HepG2 (cell line): ENCODE measurements at regions not wholly inside any gene's neighbourhood (a gene's known extent, or its start where the extent isn't known, plus 50 kb on each side); places are given as distances from the start of the nearest gene placed in this dataset.

Source experiments
- ATAC-seq: fragments of 200-7000 bp; cut with Tn5 transposase; 3 replicates; pipeline ENCODE4 v1.9.1; 2020; ENCODE audit warnings: mild to moderate bottlenecking, moderate library complexity
- BruUV-seq: library from RNA; stranded (reverse); fragments of 400-500 nt; replicated peaks from 2 replicates; lab custom pipeline; 2021; lab: Mats Ljungman, UMichigan
- CTCF ChIA-PET: fragments of 300-600 bp; formaldehyde crosslinking; extraction: SDS; loops from one replicate; lab custom pipeline; 2021; ENCODE audit warnings: low total read pairs, inconsistent platforms, low intra/inter-chr PET ratio; lab: Yijun Ruan, JAX
- POLR2A ChIA-PET: fragments of 350-600 bp; sonication (Branson Sonifier 250); formaldehyde crosslinking; loops from one replicate; lab custom pipeline; 2020; ENCODE audit warnings: antibody characterized with exemption, inconsistent platforms; lab: Yijun Ruan, JAX
- DNase-seq: peaks from one replicate; pipeline ENCODE4 v3.0.0-alpha.2; 2015; ENCODE audit warnings: low spot score
- FAIRE-seq: peaks from 3 replicates; lab custom pipeline; 2011; peaks lifted over from hg19 to GRCh38; lab: Jason Lieb, UNC
- H2AFZ ChIP-seq: one replicate; pipeline ENCODE4 v1.6.1; 2011; ENCODE audit warnings: low read length, inconsistent platforms
- H3K27ac ChIP-seq: fragments of 300-600 bp; 3 replicates; pipeline ENCODE4 v1.8.0; 2011; ENCODE audit warnings: mixed run types, mild to moderate bottlenecking, mixed read lengths, low read length, inconsistent platforms; ENCODE audit not compliant: insufficient read depth; ENCODE audit errors: extremely low read length
- H3K27me3 ChIP-seq, 2 experiments: fragments of 200-600 bp in 1 of 2; 2 replicates in 1 of 2; 3 replicates in 1 of 2; pipeline versions ENCODE4 v1.6.0 to v1.8.0; 2011; ENCODE audit warnings: low read length in 2 of 2, mild to moderate bottlenecking in 2 of 2, moderate library complexity in 2 of 2, inconsistent platforms in 1 of 2; ENCODE audit not compliant: insufficient read depth in 2 of 2, control insufficient read depth in 1 of 2
- H3K36me3 ChIP-seq, 2 experiments: fragments of 200-600 bp in 1 of 2; replicated peaks in 1 of 2; 2 replicates in 1 of 2; 3 replicates in 1 of 2; pipeline versions ENCODE4 v1.5.1 to v1.8.0; 2011; ENCODE audit warnings: low read length in 2 of 2, inconsistent platforms in 1 of 2; ENCODE audit not compliant: insufficient read depth in 2 of 2, control insufficient read depth in 1 of 2
- H3K4me1 ChIP-seq: 2 replicates; pipeline ENCODE4 v1.5.1; 2012; ENCODE audit warnings: low read length, inconsistent platforms; ENCODE audit not compliant: insufficient read depth
- H3K4me2 ChIP-seq: 2 replicates; pipeline ENCODE4 v1.6.0; 2011; ENCODE audit warnings: low read depth, low read length, inconsistent platforms
- H3K4me3 ChIP-seq, 3 experiments: fragments of 200-600 bp in 1 of 3; sonication (generic), shearing (Covaris generic) in 1 of 3; replicated peaks in 1 of 3; 2 replicates each; pipeline ENCODE4 v1.5.1; 2011 to 2016; ENCODE audit warnings: low read length in 3 of 3, inconsistent platforms in 2 of 3, low read depth in 2 of 3, mild to moderate bottlenecking in 2 of 3, control low read depth in 1 of 3, mixed read lengths in 1 of 3; ENCODE audit not compliant: insufficient read depth in 1 of 3
- H3K79me2 ChIP-seq: one replicate; pipeline ENCODE4 v1.6.1; 2011; ENCODE audit warnings: low read length, inconsistent platforms; ENCODE audit not compliant: insufficient read depth
- H3K9ac ChIP-seq: 2 replicates; pipeline ENCODE4 v1.6.0; 2011; ENCODE audit warnings: mild to moderate bottlenecking, low read depth, low read length, inconsistent platforms; ENCODE audit not compliant: insufficient read depth
- H3K9me3 ChIP-seq: 2 replicates; pipeline ENCODE4 v1.5.1; 2012; ENCODE audit warnings: mild to moderate bottlenecking, low read length
- H4K20me1 ChIP-seq: 2 replicates; pipeline ENCODE4 v1.6.0; 2011; ENCODE audit warnings: inconsistent platforms, mild to moderate bottlenecking, low read length, moderate library complexity; ENCODE audit not compliant: insufficient read depth
- ZMYM2 ChIP-seq: sonication (generic); formaldehyde crosslinking; IDR thresholded peaks from 2 replicates; pipeline ENCODE4 v1.8.0; 2022; ENCODE audit warnings: mild to moderate bottlenecking, missing genetic modification reagents
- ZNF567 ChIP-seq: sonication (generic); formaldehyde crosslinking; IDR thresholded peaks from 2 replicates; pipeline ENCODE4 v1.8.1; 2023; ENCODE audit warnings: mild to moderate bottlenecking, missing genetic modification reagents, borderline replicate concordance
- WGBS: methylation state at CpG from one replicate; pipeline ENCODE4 v1.1.6; 2017; ENCODE audit warnings: low lambda C conversion rate; 5-methylcytosine and 5-hydroxymethylcytosine counted together
- in situ Hi-C: cut with HindIII; loops from 2 replicates; pipeline ENCODE4 v1.10.0; 2017; ENCODE audit warnings: low pct_unique_long_range_greater_than_20kb; ENCODE audit not compliant: extremely low pct_ligation_motif_present
- intact Hi-C: fragments of 100-400 bp; cut with micrococcal nuclease; formaldehyde crosslinking; loops from one replicate; pipeline ENCODE4 v1.10.0; 2022; ENCODE audit not compliant: unreplicated experiment
- TF ChIP-seq, protein P1 (sequence below): sonication (generic); formaldehyde crosslinking; IDR thresholded peaks from 2 replicates; pipeline ENCODE4 v1.4.0; 2020; ENCODE audit warnings: mild to moderate bottlenecking, missing genetic modification reagents
- TF ChIP-seq, protein P2 (sequence below), 2 experiments: sonication (generic) in 1 of 2; formaldehyde crosslinking in 1 of 2; IDR thresholded peaks; 2 replicates each; pipeline versions ENCODE4 v1.4.0 to v1.6.1; 2018 to 2020; ENCODE audit warnings: missing genetic modification reagents in 2 of 2, borderline replicate concordance in 1 of 2, low read depth in 1 of 2, mild to moderate bottlenecking in 1 of 2, missing biosample characterization in 1 of 2

DNA sequence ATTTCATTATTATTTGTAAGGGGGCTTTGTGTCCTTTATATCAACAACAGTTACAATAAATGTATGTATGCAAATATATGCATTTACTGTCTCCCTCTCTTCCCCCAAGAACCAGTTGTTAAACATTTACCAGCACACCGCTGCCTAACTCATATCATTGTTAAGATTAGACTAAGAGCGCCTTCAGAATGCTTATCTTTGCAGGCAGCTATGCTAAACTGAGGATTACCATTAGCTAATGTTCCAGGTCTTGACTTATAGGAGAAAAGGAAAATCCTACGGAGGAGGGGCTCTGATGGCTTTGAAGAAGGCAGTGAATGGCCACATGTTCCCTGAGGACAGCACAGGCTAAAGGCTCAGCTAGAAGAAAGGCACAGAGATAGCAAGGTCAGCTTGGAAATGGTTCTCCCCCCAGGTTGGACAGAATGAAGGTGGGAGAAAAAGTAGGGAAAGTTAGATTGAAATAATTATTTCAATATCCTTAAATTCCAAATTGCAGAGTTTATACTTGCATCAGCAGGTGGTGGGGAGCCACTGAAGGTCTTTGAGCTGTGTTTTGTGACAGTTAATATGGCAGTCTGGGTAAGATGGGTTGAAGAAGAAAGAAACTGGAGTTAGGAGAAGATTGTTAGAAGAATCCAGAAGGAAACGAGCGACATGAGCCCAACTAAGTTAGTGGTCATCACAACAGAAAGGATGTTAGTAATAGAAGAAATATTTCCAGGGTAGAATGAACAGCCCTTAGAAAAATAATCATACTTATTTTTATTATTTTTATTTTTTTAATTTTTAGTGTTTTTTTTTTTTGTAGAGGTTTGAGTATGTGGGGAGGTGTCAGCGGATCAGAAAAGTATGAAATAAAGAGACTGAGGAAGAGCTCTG lies 87.0 kb upstream of the MAF start:
- H3K27me3 ChIP-seq: no peaks in the 10 kb centered on the region
- H3K9ac ChIP-seq: no peak overlapping the region
- no peaks in the 10 kb centered on the region for H4K20me1 ChIP-seq
- no peak for FAIRE-seq
- POLR2A ChIA-PET: no interaction called here
- CTCF ChIA-PET: no interaction called here
- H3K27ac ChIP-seq: no peak overlapping the region
- TF ChIP-seq ZMYM2 (CRISPR knock-in tag): no peak
- no peak for TF ChIP-seq ZNF567
- TF ChIP-seq, protein P1, sequence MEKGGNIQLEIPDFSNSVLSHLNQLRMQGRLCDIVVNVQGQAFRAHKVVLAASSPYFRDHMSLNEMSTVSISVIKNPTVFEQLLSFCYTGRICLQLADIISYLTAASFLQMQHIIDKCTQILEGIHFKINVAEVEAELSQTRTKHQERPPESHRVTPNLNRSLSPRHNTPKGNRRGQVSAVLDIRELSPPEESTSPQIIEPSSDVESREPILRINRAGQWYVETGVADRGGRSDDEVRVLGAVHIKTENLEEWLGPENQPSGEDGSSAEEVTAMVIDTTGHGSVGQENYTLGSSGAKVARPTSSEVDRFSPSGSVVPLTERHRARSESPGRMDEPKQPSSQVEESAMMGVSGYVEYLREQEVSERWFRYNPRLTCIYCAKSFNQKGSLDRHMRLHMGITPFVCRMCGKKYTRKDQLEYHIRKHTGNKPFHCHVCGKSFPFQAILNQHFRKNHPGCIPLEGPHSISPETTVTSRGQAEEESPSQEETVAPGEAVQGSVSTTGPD (CRISPR knock-in tag): no peak
- TF ChIP-seq, protein P2, sequence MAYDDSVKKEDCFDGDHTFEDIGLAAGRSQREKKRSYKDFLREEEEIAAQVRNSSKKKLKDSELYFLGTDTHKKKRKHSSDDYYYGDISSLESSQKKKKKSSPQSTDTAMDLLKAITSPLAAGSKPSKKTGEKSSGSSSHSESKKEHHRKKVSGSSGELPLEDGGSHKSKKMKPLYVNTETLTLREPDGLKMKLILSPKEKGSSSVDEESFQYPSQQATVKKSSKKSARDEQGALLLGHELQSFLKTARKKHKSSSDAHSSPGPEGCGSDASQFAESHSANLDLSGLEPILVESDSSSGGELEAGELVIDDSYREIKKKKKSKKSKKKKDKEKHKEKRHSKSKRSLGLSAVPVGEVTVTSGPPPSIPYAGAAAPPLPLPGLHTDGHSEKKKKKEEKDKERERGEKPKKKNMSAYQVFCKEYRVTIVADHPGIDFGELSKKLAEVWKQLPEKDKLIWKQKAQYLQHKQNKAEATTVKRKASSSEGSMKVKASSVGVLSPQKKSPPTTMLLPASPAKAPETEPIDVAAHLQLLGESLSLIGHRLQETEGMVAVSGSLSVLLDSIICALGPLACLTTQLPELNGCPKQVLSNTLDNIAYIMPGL (CRISPR knock-in tag; IDR thresholded peaks at IDR 0.05; ENCODE audit: borderline replicate concordance in 1 of 2, low read depth in 1 of 2): no peak
- BruUV-seq: no TSS peak
- no peak for ATAC-seq
- H3K79me2 ChIP-seq: no peaks in the 10 kb centered on the region
- H2AFZ ChIP-seq: no peak overlapping the region
- no peak for DNase-seq
- no peak overlapping the region for H3K4me3 ChIP-seq
- H3K4me2 ChIP-seq: no peak overlapping the region
- in situ Hi-C loops: no loop called here
- intact Hi-C loops: loop anchor here (10.0 kb wide), 1 partner anchor 1047 kb away; no protein-coding TSS in a partner anchor
- 42% methylated on average over 6 of the region's 6 CpGs for WGBS
- no peaks in the 10 kb centered on the region for H3K36me3 ChIP-seq
- H3K9me3 ChIP-seq: peaks cover 52% of the 10 kb centered on the region
- H3K4me1 ChIP-seq: no peaks in the 10 kb centered on the region
